HK-2 (cell line): ENCODE measurements at regions not wholly inside any gene's neighbourhood (a gene's known extent, or its start where the extent isn't known, plus 50 kb on each side); places are given as distances from the start of the nearest gene placed in this dataset.

Source experiments
- DNase-seq: peaks from one replicate; pipeline ENCODE4 v3.0.0-alpha.2; 2018; ENCODE audit not compliant: unreplicated experiment

DNA sequence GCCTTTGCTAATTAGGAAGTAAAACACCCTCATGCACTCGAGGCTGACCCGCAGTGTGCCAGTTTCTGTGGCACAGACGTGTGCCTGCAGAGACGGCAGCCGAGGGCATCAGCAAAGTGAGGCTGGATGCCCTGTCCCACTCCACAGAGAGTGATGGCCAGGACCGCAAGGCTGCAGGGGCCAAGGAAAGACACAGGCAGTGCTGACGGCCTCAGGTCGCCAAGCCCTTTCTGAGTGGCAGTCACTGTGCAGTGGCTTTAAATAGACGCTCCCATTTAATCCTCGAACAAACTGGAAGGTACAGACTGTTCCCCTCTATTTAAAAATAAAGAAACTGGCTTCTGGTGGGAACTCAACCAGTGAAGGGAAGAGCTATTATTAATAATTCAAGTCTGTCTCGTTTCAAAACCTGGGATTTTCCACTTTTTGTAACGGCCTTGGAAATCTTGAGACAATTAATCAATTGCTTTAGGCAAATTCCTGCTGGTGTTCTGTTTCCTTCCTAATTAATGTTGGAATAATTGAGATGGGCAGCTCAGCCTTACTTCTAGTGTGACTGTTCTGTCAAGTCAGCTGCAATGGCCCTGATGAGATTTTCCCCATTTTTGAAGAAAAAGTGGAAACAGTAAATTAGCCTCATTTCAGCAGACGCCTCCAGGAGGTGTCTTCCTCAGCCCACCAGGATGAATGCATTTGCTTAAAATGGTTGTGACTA, 644.6 kb upstream of the RAB6C start:
- DNase-seq = no peak

DNA sequence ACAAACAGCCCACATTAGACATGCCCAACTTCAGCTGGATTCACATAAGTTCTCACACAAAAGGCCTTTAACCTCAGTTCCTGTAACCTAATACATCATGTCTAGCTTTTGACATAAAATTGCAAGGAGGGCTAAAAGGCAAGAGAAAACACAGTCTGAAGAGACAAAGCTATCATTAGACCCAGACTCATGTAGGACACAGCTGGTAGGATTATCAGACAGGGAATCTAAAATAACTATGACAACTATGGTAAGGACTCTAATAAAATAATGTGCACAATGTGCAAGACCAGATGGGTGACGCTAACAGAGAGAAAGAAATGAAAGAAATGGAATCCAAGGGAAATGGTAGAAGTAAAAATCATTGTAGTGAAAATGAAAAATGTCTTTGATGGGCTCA, 643.2 kb upstream of the RAB6C start:
- no peak for DNase-seq

- no peak for DNase-seq
Observed at GRCh38 chr2:129337076-129337475, 642.4 kb upstream of the RAB6C start.

DNA sequence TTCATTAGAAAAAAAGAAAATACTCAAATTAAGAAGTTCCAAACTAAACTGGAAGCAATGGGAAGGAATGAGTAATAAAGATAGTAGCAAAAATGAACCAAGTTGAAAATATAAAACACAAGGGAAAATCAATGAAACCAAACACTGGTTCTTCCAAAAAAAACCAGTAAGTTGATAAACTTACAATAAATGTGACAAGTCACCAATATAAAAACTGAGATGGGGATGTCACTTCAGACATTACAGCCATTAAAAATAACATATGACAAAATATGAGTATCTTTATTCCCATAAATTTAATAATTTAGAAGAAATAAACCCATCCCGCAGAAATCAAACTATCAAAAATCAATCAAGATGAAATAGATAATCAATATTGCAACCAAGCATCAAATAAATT, 633.9 kb upstream of the RAB6C start:
- no peak for DNase-seq

DNA sequence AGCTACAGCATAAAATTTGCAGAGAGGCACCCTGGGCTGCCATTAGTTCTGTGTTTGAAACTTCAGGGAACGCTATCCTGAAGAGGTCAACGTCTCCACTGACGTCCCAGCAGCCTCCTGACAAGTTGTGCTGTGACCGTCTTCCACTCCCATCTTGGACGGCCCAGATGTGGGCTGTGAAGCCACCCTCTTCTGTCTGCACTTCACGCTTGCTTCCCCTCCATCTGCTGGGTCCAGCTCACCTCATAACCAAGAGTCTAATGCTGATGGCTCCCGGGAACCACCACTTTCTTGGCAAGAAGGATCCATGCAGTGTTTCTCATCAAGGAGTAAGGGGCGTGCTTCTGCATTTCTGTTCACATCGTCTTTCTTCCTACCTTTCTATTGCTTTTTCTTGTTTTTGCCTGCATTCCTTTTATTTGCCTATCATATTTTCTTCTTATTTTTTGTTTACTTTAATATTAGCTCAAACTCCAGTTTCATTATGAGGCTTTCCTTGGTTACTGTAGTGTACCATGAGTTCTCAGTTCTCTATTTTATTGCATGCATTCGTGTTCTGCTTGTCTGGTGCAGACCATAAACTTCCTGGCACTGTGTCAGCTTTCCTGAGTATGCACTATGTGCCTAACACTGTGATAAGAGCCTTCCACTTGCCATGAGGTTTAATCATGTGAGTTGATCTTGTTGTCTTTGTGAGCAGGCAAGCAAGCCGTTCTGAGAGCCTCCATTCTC, 631.8 kb upstream of the RAB6C start:
- DNase-seq = no peak

GRCh38 chr2:129354631-129355030, 624.8 kb upstream of the RAB6C start:
- DNase-seq = no peak

DNA sequence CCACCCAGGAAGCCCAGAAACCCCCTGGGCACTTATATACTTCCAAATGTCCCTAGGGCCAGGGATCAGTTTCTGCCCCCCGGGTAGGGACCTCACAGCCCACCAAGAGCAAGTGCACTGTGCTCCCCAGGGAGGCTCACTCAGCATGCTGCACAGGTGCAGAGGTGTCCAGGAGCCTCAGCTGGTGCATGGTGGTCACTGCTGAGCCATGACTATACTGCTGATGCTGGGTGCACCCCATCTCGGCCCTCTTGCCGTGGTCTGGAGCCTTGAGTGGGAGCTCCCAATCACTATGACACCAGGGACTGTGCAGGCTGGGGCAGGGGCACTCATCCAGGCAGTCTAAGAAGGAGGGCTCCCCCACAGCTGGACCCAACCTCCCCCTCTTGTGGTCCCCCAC, 617.8 kb upstream of the RAB6C start:
- no peak for DNase-seq

DNA sequence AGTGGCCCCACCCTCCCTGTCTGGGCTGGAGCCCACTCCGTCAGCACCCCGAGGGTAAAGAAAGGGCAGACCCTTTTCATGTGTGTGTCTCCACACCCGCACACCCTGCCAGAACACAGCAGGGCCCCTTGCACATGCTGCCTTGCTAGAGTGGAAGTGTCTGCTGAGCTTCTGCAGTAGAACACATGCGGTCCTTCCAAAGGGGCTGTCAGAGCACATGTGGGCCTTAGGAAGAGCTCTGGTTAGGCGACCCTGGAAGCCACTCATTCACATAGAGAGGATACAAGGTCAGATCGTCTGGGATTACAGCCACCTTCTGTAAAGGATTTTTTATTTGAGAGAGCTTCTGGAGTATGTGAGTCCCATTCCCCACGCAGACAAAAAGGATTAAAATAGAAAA, 613.2 kb upstream of the RAB6C start:
- no peak for DNase-seq

- no peak for DNase-seq
Observed at GRCh38 chr2:129367107-129367506, 612.4 kb upstream of the RAB6C start.

DNA sequence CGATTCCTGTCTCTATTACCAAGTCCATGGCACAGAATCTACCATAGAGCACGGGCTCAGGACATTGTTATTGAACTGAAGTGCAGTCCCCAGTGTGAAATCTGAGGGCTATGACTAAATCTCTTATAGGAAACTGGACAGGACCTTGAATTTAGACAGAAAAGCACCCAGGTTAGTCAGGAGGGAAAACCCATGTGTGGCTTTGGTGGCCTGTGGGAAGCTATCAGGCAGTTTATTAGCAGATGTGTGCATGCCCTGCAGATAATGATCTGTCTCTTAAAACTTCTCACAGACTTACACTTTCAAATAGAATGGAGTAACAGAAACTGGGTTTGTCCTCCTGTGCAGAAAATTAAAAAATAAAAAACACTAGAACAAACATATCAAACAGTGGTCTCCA, 610.0 kb upstream of the RAB6C start:
- no peak for DNase-seq

- DNase-seq = no peak
Observed at GRCh38 chr2:129374452-129374851, 605.0 kb upstream of the RAB6C start.

GRCh38 chr2:129375632-129376425, 603.6 kb upstream of the RAB6C start:
- no peak for DNase-seq

- DNase-seq = no peak
Observed at GRCh38 chr2:129376426-129377077, 602.9 kb upstream of the RAB6C start.

DNA sequence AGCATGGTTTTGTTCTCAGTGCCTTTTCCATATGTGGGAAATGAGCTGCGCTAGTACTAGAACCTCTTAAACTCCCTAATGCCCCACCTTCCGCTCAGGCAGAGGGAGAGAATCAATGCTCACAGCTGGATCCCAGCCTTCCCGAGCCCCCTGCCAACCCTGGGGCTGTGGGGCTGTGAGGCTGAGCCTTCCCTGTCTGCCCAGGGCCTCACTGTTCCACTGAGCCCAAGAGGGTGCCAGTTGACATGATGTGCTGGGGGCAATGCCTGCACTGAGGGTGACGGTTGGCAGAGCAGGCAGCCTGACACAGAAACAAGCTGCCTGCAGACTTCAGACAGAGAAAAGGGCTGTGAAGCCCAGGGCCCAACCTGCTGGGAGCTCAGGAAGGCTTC, 602.4 kb upstream of the RAB6C start:
- DNase-seq = no peak

- DNase-seq = no peak
Observed at GRCh38 chr2:129378186-129378585, 601.3 kb upstream of the RAB6C start.

DNA sequence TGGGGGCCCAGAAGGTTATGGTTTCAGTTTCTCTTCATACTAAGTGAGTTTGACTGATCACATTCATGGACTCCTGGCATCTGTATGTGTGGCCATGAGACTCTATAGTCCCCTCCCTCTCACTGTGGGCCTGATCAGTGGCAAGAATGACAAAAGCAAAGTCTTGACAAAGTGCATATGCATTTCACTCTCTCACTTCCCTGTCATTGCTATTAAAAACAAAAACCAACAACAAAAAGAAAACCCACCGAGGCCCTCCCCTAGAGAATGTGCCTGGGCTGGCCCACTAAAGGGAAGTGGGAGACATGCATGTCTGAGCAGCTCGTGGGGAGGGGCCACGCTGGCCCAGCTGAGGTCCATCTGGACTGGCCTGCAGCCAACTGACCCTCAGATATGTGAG, 600.1 kb upstream of the RAB6C start:
- no peak for DNase-seq

GRCh38 chr2:129381789-129382188, 597.7 kb upstream of the RAB6C start:
- no peak for DNase-seq

DNA sequence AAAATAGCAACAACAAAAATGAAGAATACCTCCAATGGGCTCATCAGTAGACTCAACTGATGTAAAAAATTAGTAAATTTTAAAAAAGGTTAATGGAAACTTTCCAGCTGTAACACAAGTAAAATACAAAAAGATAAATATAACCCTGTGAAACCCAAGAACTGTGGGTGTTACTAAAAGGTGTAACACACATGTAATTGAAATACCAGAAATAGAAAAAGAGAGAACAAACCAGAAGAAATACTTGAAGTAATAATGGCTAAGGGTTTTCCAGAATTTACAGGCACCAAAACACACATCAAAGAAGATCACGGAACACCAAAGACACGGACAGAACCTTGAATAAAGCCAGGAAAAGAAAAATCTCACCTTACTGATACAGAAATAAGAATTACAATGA, 590.6 kb upstream of the RAB6C start:
- no peak for DNase-seq

DNA sequence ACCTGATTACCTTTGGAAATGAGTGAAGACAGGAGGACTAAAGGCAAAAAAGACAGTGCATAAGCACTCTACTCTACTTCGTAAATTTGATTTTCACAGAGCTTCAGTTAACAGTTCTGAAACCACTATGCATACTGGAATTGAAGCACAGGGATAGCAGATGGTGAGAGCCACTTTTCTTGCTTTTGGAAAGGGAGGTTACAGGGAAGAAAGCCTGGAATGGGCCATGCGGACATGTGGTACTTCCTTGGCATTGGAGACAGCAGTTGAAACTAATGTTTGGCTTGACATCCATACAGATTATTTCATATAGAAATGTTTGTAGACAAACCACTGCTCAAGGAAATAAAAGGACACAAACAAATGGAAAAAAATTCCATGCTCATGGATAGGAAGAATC, 585.6 kb upstream of the RAB6C start:
- DNase-seq = no peak

DNA sequence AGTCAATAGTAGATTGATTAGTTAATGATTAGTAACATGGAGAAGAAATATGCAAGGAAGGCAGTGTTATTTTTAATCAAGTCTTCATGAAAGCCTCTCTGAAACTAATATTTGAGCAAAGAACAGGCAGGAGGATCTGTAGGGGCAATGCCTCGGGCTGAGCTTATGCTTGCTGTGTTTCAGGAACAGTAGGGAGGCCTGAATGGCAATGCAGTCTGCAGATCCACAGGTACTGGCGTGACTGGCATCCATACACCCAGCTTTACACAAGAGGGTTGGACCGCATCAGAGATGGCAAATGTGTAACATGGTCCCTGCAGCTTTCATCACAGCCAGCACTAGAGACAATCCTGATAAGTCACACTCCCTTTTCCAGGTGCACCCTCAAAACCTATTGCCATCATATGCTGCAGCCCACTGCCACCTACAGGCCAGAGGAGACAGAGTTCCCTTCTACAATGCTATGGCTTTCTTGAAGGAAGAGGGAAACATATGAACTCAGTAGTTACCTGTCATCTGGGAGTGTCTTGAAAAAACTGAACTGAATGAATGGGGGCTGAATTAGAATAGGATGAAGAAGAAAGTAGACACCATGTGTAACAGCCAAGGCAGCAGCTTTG, 582.4 kb upstream of the RAB6C start:
- DNase-seq = peak; percentile 6

DNA sequence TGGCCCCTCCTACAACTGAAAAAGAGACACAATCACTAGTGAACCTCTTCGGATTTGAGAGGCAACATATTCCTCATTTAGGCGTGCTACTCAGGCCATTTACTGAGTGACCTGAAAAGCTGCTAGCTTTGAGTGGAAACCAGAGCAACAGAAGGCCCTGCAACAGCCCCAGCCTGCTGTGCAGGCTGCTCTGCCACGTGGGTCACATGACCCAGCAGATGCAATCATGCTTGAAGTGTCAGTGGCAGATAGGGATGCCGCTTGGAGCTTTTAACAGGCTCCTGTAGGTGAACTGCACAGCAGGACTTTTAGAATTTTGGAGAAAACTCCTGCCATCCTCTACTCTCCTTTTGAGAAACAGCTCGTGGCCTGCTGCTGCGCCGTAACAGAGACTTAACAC, 578.6 kb upstream of the RAB6C start:
- DNase-seq = no peak

DNA sequence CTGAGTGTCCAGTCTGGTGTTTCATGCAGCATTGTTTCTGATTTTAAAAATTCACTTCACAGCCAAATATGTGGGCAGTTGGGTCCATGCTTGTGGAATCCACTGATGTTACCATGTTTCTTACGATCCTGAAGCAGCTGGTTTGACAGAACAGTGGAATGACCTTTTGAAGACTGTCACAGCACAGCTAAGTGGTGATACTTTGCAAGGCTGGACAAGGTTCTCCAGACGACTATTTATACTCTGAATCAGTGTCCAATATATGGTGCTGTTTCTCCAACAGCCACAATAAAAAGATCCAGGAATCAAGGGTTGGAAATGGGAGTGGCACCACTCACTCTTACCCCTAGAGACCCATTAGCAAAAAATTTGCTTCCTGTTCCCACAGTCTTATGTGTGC, 577.4 kb upstream of the RAB6C start:
- DNase-seq = no peak
